Smooth muscle cell (in vitro differentiated cells): ENCODE measurements at regions not wholly inside any gene's neighbourhood (a gene's known extent, or its start where the extent isn't known, plus 50 kb on each side); places are given as distances from the start of the nearest gene placed in this dataset.

Source experiments
- DNase-seq: peaks from one replicate; lab custom pipeline; 2025; ENCODE audit not compliant: unreplicated experiment; lab: John Stamatoyannopoulos, UW
- H2AFZ ChIP-seq: fragments of 200-600 bp; sonication (generic); 2 replicates; pipeline ENCODE4 v1.6.0; 2016; ENCODE audit warnings: antibody characterized with exemption, low read depth, mild to moderate bottlenecking
- H3F3A ChIP-seq: fragments of 200-600 bp; sonication (generic); 2 replicates; pipeline ENCODE4 v1.6.0; 2017; ENCODE audit warnings: antibody characterized with exemption, low read depth
- H3K27ac ChIP-seq: fragments of 200-600 bp; sonication (generic); 2 replicates; pipeline ENCODE4 v1.5.1; 2016; ENCODE audit warnings: low read depth, mild to moderate bottlenecking
- H3K27me3 ChIP-seq: fragments of 200-600 bp; sonication (generic); 2 replicates; pipeline ENCODE4 v1.6.1; 2016; ENCODE audit warnings: low read depth, mild to moderate bottlenecking
- H3K36me3 ChIP-seq: fragments of 200-600 bp; sonication (generic); 2 replicates; pipeline ENCODE4 v1.5.1; 2016; ENCODE audit warnings: low read depth
- H3K4me1 ChIP-seq: fragments of 200-600 bp; sonication (generic); 2 replicates; pipeline ENCODE4 v1.5.1; 2016; ENCODE audit warnings: low read depth
- H3K4me2 ChIP-seq: fragments of 200-600 bp; sonication (generic); 2 replicates; pipeline ENCODE4 v1.6.0; 2016; ENCODE audit warnings: mild to moderate bottlenecking
- H3K4me3 ChIP-seq: fragments of 200-600 bp; sonication (generic); 2 replicates; pipeline ENCODE4 v1.5.1; 2016; ENCODE audit warnings: mild to moderate bottlenecking
- H3K79me2 ChIP-seq: fragments of 200-600 bp; sonication (generic); 2 replicates; pipeline ENCODE4 v1.6.0; 2016; ENCODE audit warnings: low read depth, mild to moderate bottlenecking
- H3K9ac ChIP-seq: fragments of 200-600 bp; sonication (generic); 2 replicates; pipeline ENCODE4 v1.6.0; 2016; ENCODE audit warnings: low read depth
- H3K9me3 ChIP-seq: fragments of 200-600 bp; sonication (generic); replicated peaks from 2 replicates; pipeline ENCODE4 v1.5.1; 2016; ENCODE audit warnings: low read depth
- H4K20me1 ChIP-seq: fragments of 200-600 bp; sonication (generic); 2 replicates; pipeline ENCODE4 v1.6.0; 2016; ENCODE audit warnings: low read depth
- WGBS: methylation state at CpG from one replicate; pipeline ENCODE4 v1.1.7; 2016; ENCODE audit warnings: low lambda C conversion rate; 5-methylcytosine and 5-hydroxymethylcytosine counted together
- TF ChIP-seq, protein P1 (sequence below): fragments of 200-600 bp; sonication (generic); IDR thresholded peaks from 2 replicates; pipeline ENCODE4 v1.5.1; 2017; ENCODE audit warnings: borderline replicate concordance, mild to moderate bottlenecking, antibody characterized with exemption; ENCODE audit not compliant: insufficient read depth, poor library complexity, severe bottlenecking

DNA sequence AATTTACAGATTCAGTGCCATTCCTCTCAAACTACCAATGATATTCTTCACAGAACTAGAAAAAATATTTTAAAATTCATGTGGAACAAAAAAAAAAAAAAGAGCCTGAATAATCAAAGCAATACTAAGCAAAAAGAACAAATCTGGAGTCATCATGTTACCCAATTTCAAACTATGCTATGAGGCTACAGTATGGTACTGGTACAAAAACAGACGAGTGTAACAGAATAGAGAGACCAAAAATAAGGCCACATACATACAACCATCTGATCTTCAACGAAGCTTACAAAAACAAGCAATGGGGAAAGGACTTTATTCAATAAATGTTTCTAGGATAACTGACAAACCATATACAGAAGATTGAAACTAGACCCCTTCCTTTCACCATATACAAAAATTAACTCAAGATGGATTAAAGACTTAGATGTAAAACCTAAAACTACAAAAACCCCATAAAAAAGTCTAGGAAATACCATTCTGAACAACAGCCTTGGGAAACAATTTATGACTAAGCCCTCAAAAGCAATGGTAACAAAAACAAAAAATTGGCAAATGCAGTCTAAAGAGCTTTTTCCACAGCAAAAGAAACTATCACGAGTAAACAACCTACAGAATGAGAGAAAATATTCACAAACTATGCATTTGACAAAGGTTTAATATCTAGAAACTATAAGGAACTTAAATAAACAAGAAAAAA, 207.7 kb downstream of the PTN start:
- no peak for DNase-seq

DNA sequence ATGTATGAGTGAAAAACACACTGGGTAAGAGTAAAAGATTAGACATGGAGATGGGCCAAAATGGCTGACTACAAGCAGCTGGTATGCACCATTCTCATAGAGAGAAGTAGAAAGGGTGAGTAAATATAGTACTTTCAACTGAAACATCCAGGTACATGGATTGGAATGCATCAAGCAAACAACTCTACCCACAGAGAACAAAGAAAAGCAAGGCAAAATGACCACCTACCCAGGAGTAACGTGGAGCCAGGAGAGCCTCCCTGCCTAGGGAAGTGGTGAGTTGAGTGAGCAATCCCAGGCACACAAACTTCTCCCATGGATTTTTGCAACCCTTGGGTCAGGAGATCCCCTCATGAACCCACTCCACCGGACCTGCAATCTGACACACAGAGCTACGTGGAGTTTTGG, 212.8 kb downstream of the PTN start:
- no peaks in the 10 kb centered on the region for H3K27me3 ChIP-seq
- H4K20me1 ChIP-seq = no peaks in the 10 kb centered on the region
- no peak overlapping the region for H3K9ac ChIP-seq
- TF ChIP-seq, protein P1, sequence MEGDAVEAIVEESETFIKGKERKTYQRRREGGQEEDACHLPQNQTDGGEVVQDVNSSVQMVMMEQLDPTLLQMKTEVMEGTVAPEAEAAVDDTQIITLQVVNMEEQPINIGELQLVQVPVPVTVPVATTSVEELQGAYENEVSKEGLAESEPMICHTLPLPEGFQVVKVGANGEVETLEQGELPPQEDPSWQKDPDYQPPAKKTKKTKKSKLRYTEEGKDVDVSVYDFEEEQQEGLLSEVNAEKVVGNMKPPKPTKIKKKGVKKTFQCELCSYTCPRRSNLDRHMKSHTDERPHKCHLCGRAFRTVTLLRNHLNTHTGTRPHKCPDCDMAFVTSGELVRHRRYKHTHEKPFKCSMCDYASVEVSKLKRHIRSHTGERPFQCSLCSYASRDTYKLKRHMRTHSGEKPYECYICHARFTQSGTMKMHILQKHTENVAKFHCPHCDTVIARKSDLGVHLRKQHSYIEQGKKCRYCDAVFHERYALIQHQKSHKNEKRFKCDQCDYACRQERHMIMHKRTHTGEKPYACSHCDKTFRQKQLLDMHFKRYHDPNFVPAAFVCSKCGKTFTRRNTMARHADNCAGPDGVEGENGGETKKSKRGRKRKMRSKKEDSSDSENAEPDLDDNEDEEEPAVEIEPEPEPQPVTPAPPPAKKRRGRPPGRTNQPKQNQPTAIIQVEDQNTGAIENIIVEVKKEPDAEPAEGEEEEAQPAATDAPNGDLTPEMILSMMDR = no peak
- no peaks in the 10 kb centered on the region for H3K4me1 ChIP-seq
- no peak overlapping the region for H3K4me2 ChIP-seq
- H2AFZ ChIP-seq = no peak overlapping the region
- no peak for DNase-seq
- H3F3A ChIP-seq = no peaks in the 10 kb centered on the region
- whole genome bisulfite sequencing = 98% methylated on average over 3 of the region's 3 CpGs
- H3K27ac ChIP-seq = no peak overlapping the region
- H3K79me2 ChIP-seq = no peaks in the 10 kb centered on the region
- H3K4me3 ChIP-seq = no peak overlapping the region
- H3K9me3 ChIP-seq = no peaks in the 10 kb centered on the region
- no peaks in the 10 kb centered on the region for H3K36me3 ChIP-seq

More for the DNA sequence above, 207.7 kb downstream of the PTN start:
- TF ChIP-seq, protein P1 = no peak
- no peak overlapping the region for H2AFZ ChIP-seq
- H3K4me1 ChIP-seq = no peaks in the 10 kb centered on the region
- H3K9ac ChIP-seq = no peak overlapping the region
- H3F3A ChIP-seq = no peaks in the 10 kb centered on the region
- H4K20me1 ChIP-seq = no peaks in the 10 kb centered on the region
- H3K4me2 ChIP-seq = no peak overlapping the region
- H3K9me3 ChIP-seq = no peaks in the 10 kb centered on the region
- H3K27me3 ChIP-seq = no peaks in the 10 kb centered on the region
- no peaks in the 10 kb centered on the region for H3K36me3 ChIP-seq
- no peak overlapping the region for H3K4me3 ChIP-seq
- 64% methylated on average over 3 of the region's 3 CpGs for WGBS
- H3K27ac ChIP-seq = peak overlapping the region; percentile 9
- no peaks in the 10 kb centered on the region for H3K79me2 ChIP-seq

DNA sequence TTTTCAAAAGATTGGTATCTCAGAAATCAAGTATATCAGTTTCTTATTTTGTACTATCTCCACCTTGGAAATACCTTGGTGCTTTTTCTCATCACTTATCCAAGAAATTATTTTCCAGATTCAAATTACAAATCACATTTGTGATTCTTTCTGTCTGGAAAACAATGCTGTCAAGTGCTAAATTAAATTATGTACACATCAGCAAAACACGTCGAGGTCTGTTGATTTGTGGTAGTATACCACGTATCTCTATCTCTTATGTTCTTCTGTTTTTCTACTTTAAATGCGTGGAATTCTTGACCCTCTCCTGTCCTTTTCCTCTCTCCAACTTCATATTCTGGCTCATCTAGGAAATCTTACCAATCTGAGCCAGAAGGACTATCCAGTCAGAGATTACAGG, 214.5 kb downstream of the PTN start:
- no peak overlapping the region for H3K27ac ChIP-seq
- H4K20me1 ChIP-seq = no peaks in the 10 kb centered on the region
- H3K36me3 ChIP-seq = no peaks in the 10 kb centered on the region
- no peak overlapping the region for H2AFZ ChIP-seq
- H3K79me2 ChIP-seq = no peaks in the 10 kb centered on the region
- H3K4me1 ChIP-seq = no peaks in the 10 kb centered on the region
- no peak overlapping the region for H3K4me2 ChIP-seq
- DNase-seq = no peak
- H3K9ac ChIP-seq = no peak overlapping the region
- no peak overlapping the region for H3K4me3 ChIP-seq
- no peaks in the 10 kb centered on the region for H3K27me3 ChIP-seq
- H3F3A ChIP-seq = no peaks in the 10 kb centered on the region
- H3K9me3 ChIP-seq = no peaks in the 10 kb centered on the region
- WGBS = 93% methylated on average over 4 of the region's 4 CpGs
- TF ChIP-seq, protein P1 = no peak

DNA sequence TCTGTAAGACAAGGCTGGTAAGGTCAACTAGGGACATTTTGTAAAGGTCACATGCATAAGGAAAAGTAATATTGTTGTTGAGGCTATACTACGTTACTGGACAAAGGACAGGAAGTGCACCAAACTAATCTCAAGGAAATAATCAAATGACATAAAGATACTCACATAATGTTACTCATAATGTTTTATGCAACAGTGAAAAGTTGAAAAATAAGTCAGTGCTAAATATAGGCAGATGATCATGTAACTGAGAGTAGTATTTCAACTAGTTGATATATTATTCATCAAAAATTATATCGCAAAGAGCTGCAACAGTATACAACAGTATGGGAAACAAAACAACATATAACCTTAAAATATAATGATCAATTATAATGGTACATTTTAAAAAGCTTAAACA, 215.7 kb downstream of the PTN start:
- H3K27me3 ChIP-seq = no peaks in the 10 kb centered on the region

More for the DNA sequence above, 215.7 kb downstream of the PTN start:
- no peak overlapping the region for H3K27ac ChIP-seq
- no peaks in the 10 kb centered on the region for H3K9me3 ChIP-seq
- no peaks in the 10 kb centered on the region for H3K4me1 ChIP-seq
- no peaks in the 10 kb centered on the region for H3K36me3 ChIP-seq
- no peak overlapping the region for H3K4me2 ChIP-seq
- DNase-seq = no peak
- H3K9ac ChIP-seq = no peak overlapping the region
- 83% methylated on average over 2 of the region's 2 CpGs for WGBS
- no peaks in the 10 kb centered on the region for H3F3A ChIP-seq
- no peak overlapping the region for H3K4me3 ChIP-seq
- H4K20me1 ChIP-seq = no peaks in the 10 kb centered on the region
- TF ChIP-seq, protein P1 = no peak
- no peak overlapping the region for H2AFZ ChIP-seq
- no peaks in the 10 kb centered on the region for H3K79me2 ChIP-seq
